OCI-LY7 (cell line): ENCODE measurements at regions not wholly inside any gene's neighbourhood (a gene's known extent, or its start where the extent isn't known, plus 50 kb on each side); places are given as distances from the start of the nearest gene placed in this dataset.

Experiments used
- BruUV-seq: library from RNA; stranded (reverse); fragments of 400-500 nt; replicated peaks from 2 replicates; lab custom pipeline; 2021; lab: Mats Ljungman, UMichigan
- CTCF ChIA-PET: fragments of 300-600 bp; sonication (Branson Sonifier 250); formaldehyde crosslinking; loops from one replicate; lab custom pipeline; 2022; ENCODE audit warnings: antibody characterized with exemption; ENCODE audit not compliant: unreplicated experiment; lab: Charles Lee
- POLR2A ChIA-PET: fragments of 300-600 bp; sonication (Branson Sonifier 250); formaldehyde crosslinking; loops from one replicate; lab custom pipeline; 2022; ENCODE audit warnings: antibody characterized with exemption; lab: Charles Lee
- DNase-seq: peaks from one replicate; pipeline ENCODE4 v3.0.0-alpha.2; 2015; ENCODE audit warnings: low spot score
- H2AFZ ChIP-seq: fragments of 200-600 bp; sonication (generic), shearing (Covaris generic); 2 replicates; pipeline ENCODE4 v1.6.1; 2014; ENCODE audit warnings: mild to moderate bottlenecking, antibody characterized with exemption, low read length, moderate library complexity
- H3K27ac ChIP-seq: fragments of 200-600 bp; sonication (generic); 2 replicates; pipeline ENCODE4 v1.5.1; 2014; ENCODE audit warnings: mixed run types, low read depth, mild to moderate bottlenecking, moderate library complexity, low read length, inconsistent platforms; ENCODE audit not compliant: poor library complexity, severe bottlenecking
- H3K36me3 ChIP-seq: fragments of 200-600 bp; sonication (generic); 2 replicates; pipeline ENCODE4 v1.6.1; 2014; ENCODE audit warnings: mild to moderate bottlenecking, antibody characterized with exemption, low read length, moderate library complexity, mixed read lengths; ENCODE audit not compliant: insufficient read depth
- H3K4me1 ChIP-seq: fragments of 200-600 bp; sonication (generic); 2 replicates; pipeline ENCODE4 v1.5.1; 2014; ENCODE audit warnings: mild to moderate bottlenecking, low read length; ENCODE audit not compliant: insufficient read depth, poor library complexity, severe bottlenecking
- H3K4me2 ChIP-seq: fragments of 200-600 bp; sonication (generic); 2 replicates; pipeline ENCODE4 v1.6.1; 2014; ENCODE audit warnings: mild to moderate bottlenecking, low read length
- H3K4me3 ChIP-seq: fragments of 200-600 bp; sonication (generic); 2 replicates; pipeline ENCODE4 v1.5.1; 2014; ENCODE audit warnings: mild to moderate bottlenecking, low read depth, low read length; ENCODE audit not compliant: poor library complexity, severe bottlenecking
- H3K79me2 ChIP-seq: fragments of 200-600 bp; sonication (generic); 2 replicates; pipeline ENCODE4 v1.6.1; 2016; ENCODE audit warnings: low read depth, mild to moderate bottlenecking, low read length, moderate library complexity, mixed read lengths; ENCODE audit not compliant: insufficient read depth
- H3K9me2 ChIP-seq: fragments of 200-600 bp; sonication (generic); 2 replicates; pipeline ENCODE4 v1.6.1; 2016; ENCODE audit warnings: mild to moderate bottlenecking, low read length, mixed read lengths; ENCODE audit not compliant: insufficient read depth
- H3K9me3 ChIP-seq: fragments of 200-600 bp; sonication (generic); 2 replicates; pipeline ENCODE4 v1.6.1; 2014; ENCODE audit warnings: mild to moderate bottlenecking, mixed run types, low read length, mixed read lengths
- H4K20me1 ChIP-seq: fragments of 200-600 bp; sonication (generic); 2 replicates; pipeline ENCODE4 v1.6.1; 2014; ENCODE audit warnings: mild to moderate bottlenecking, antibody characterized with exemption, low read length, moderate library complexity, mixed read lengths; ENCODE audit not compliant: insufficient read depth
- EZH2phosphoT487 ChIP-seq: fragments of 200-600 bp; sonication (generic); IDR thresholded peaks from 2 replicates; pipeline ENCODE4 v1.6.1; 2018; ENCODE audit warnings: low read depth, borderline replicate concordance, mild to moderate bottlenecking, mixed run types, antibody characterized with exemption, low read length, moderate library complexity, mixed read lengths
- intact Hi-C: fragments of 100-400 bp; cut with micrococcal nuclease; formaldehyde crosslinking; loops from one replicate; pipeline ENCODE4 v1.10.0; 2022; ENCODE audit not compliant: unreplicated experiment
- TF ChIP-seq, protein P1 (sequence below): fragments of 200-600 bp; sonication (generic); conservative IDR thresholded peaks from 2 replicates; pipeline ENCODE4 v1.5.1; 2014; ENCODE audit warnings: mild to moderate bottlenecking, antibody characterized with exemption, low read length, moderate library complexity, mixed read lengths

DNA sequence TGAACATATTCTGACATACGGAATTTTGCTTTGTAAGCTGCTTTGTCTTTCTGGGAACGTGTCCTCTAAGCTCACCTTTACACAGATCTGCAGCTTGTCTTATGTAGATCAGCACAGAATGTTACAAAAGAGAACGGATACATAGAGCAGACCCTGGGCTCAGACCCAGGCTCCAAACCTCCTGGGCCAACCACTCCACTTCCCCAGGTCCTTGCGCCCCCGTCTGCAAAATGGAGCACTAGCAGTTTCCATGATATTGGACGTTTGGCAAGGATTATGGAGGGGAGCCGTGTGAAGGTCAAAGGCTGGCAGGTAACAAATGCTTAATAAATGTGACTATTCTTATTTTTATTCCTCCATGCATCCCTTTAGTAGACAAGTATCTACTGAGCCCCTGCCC lies 358.4 kb downstream of the CTTN start:
- H3K4me3 ChIP-seq = no peak overlapping the region
- ChIA-PET CTCF (interaction anchor here (0.6 kb wide), 2 partner anchors 696 to 751 kb away, joined by 3 read pairs; partner anchors contain the start of gene NADSYN1), POLR2A (no interaction called here)
- intact Hi-C loops = no loop called here
- TF ChIP-seq EZH2phosphoT487 = no peak
- TF ChIP-seq, protein P1, sequence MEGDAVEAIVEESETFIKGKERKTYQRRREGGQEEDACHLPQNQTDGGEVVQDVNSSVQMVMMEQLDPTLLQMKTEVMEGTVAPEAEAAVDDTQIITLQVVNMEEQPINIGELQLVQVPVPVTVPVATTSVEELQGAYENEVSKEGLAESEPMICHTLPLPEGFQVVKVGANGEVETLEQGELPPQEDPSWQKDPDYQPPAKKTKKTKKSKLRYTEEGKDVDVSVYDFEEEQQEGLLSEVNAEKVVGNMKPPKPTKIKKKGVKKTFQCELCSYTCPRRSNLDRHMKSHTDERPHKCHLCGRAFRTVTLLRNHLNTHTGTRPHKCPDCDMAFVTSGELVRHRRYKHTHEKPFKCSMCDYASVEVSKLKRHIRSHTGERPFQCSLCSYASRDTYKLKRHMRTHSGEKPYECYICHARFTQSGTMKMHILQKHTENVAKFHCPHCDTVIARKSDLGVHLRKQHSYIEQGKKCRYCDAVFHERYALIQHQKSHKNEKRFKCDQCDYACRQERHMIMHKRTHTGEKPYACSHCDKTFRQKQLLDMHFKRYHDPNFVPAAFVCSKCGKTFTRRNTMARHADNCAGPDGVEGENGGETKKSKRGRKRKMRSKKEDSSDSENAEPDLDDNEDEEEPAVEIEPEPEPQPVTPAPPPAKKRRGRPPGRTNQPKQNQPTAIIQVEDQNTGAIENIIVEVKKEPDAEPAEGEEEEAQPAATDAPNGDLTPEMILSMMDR = no peak
- H3K4me2 ChIP-seq = no peak overlapping the region
- no peaks in the 10 kb centered on the region for H3K4me1 ChIP-seq
- no peak overlapping the region for H2AFZ ChIP-seq
- no peaks in the 10 kb centered on the region for H3K9me2 ChIP-seq
- BruUV-seq = no TSS peak
- no peaks in the 10 kb centered on the region for H3K79me2 ChIP-seq
- DNase-seq = no peak
- H4K20me1 ChIP-seq = no peaks in the 10 kb centered on the region
- no peak overlapping the region for H3K27ac ChIP-seq
- H3K9me3 ChIP-seq = no peaks in the 10 kb centered on the region
- no peaks in the 10 kb centered on the region for H3K36me3 ChIP-seq

DNA sequence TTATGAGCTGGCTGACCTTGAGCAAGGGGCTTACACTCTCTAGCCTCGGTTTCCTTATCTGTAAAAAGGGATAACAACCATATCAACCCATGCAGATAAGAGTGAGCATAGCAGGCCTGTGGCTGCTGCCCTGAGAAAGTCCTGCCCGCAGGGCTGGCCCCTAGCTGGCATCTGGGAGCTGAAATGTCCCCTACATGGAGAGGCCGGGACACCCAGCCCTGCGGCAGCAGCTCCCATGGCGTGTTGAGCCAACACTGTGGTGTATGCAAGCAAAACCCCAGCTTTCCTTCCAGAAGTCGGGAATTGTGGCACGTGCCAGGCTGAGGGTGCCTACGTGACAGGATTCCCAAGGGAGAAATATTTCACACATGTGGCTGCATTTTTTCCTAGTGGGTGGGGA lies 358.9 kb downstream of the CTTN start:
- Histone ChIP-seq H3K4me2 (no peak overlapping the region), H3K79me2 (no peaks in the 10 kb centered on the region), H4K20me1 (no peaks in the 10 kb centered on the region), H3K9me2 (no peaks in the 10 kb centered on the region), H3K4me1 (no peaks in the 10 kb centered on the region), H2AFZ (no peak overlapping the region), H3K9me3 (no peaks in the 10 kb centered on the region), H3K4me3 (no peak overlapping the region), H3K36me3 (no peaks in the 10 kb centered on the region), H3K27ac (no peak overlapping the region)
- no peak for TF ChIP-seq EZH2phosphoT487
- TF ChIP-seq, protein P1 = no peak
- ChIA-PET CTCF (interaction anchor here (0.6 kb wide), 2 partner anchors 695 to 752 kb away, joined by 3 read pairs; partner anchors contain the start of gene NADSYN1), POLR2A (no interaction called here)
- no peak for DNase-seq
- no TSS peak for BruUV-seq
- intact Hi-C loops = no loop called here

DNA sequence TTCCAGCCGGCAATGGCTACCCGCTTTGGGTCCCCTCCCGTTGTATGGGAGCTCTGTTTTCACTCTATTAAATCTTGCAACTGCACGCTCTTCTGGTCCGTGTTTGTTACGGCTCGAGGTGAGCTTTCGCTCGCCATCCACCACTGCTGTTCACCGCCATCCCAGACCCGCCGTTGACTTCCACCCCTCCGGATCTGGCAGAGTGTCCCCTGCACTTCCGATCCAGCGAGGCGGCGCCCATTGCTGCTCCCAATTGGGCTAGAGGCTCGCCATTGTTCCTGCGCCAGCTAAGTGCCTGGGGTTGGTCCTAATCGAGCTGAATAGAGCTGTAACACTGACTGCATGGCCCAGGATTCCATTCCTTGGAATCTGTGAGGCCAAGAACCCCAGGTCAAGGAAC lies 359.9 kb downstream of the CTTN start:
- Histone ChIP-seq H3K4me1 (no peaks in the 10 kb centered on the region), H3K27ac (no peak overlapping the region), H3K4me3 (no peak overlapping the region), H3K36me3 (no peaks in the 10 kb centered on the region), H3K9me3 (no peaks in the 10 kb centered on the region), H2AFZ (no peak overlapping the region), H3K79me2 (no peaks in the 10 kb centered on the region), H4K20me1 (no peaks in the 10 kb centered on the region), H3K4me2 (no peak overlapping the region), H3K9me2 (no peaks in the 10 kb centered on the region)
- TF ChIP-seq, protein P1 = no peak
- no peak for TF ChIP-seq EZH2phosphoT487
- CTCF ChIA-PET = no interaction called here
- BruUV-seq = no TSS peak
- intact Hi-C loops = no loop called here
- POLR2A ChIA-PET = no interaction called here
- no peak for DNase-seq
